ENCODE measurements at regions not wholly inside any gene's neighbourhood (a gene's known extent, or its start where the extent isn't known, plus 50 kb on each side); places are given as distances from the start of the nearest gene placed in this dataset.
A peak's percentile ranks its signal among the peaks of the same experiment; 100 is the strongest.
"Not testable (repeated sequence)": the region's sequence is repeated elsewhere in the genome, so short reads cannot be mapped to it uniquely, and the experiment has no call there.

DNA sequence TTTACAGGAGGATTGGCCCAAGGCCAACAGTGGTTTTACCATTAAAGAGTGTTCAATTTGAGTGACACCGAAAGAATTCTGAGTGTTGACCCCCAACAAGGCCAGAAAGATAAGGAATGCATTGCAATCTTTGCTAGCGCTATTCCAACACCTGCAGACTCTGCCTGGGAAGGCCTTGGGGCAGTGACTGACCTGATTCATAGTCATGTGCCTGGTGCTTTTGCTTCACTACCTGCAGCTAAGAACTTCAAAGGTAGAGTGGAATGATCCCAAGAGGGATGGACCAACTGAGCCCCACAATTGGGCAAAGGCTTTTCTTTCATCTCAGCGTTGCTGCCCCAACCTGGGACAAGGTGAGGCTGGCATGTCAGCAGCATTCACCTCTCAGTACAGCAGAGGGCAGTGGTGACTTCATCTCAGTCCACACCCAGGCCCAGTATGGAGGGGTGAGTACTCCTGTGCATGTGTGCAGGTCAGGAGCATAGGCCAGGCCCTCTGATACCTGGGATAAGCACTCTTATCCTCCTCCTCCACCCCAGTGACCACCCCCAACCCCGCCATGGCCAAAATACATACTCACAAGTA, 149.6 kb upstream of the GNAO1 start:
- intact Hi-C loops (cut with DNase I): loop anchor here (10.0 kb wide), 1 partner anchor 283 kb away; no protein-coding TSS in a partner anchor
- DNase-seq: peak in 33 of 42 donors; percentile 5 to 64 (median 27)

DNA sequence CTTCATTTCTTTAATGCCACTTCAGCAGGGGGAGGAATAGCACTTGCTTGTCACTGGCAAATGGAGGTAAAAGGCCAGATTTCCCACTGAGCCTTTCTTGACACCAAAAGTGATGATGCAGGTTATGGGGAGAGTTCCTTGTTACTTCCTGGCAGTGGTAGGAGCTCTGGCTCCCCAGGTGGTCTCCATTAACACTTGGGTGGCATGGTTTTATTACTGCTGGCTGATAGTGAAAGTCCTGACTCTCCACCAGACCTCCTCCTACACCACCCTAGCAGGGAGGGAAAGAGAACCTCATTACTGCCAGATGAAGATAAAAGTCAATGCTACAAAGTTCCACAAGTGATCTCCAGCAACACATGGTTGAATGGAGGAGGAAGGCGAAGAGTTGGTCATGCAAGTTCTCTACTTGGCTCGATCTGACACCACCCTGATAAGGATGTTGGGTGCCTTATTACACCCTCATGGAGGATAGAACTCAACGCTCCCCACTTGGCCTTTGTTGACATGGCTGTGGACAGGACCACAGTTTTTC, 152.7 kb upstream of the GNAO1 start:
- intact Hi-C loops (cut with DNase I): no loop called here
- DNase-seq: no peak

DNA sequence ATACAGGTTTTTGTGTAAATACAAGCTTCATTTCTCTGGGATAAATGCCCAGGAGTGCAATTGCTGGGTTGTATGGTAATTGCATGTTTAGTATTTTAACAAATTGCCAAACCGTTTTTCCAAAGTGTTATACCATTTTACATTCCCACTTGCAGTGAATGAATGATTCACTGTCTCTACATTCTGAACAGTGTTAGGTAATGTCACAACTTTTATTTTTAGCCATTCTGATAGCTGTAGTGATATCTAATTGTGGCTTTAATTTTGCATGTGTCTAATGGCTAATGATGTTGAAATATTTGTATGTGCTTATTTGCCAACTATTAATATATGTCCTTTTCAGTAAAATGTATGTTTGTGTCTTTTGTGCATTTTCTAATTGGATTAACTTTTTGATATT, 156.9 kb upstream of the CES5A start:
- intact Hi-C loops (cut with DNase I): no loop called here

DNA sequence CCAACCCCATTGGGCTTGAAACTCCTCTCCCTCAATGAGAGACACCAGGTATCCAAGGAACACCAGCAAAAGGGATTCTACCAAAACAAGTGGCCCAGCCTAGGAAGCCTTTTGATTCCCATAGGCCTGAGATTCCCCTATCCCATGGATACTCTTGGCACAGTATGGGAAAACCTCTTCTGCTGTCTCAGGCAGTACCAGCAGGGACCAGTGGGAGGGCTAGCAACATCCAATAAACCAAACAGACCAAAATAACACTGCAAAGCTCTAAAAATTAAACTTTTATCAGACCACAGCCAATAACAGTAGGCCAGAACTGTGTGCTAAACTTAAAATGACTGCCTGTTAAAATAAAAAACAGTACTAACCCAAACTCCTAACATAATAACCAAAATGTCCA, 153.9 kb upstream of the CES5A start:
- intact Hi-C loops (cut with DNase I): no loop called here
- no peak for DNase-seq

More for the DNA sequence above, 156.9 kb upstream of the CES5A start:
- DNase-seq: no peak

DNA sequence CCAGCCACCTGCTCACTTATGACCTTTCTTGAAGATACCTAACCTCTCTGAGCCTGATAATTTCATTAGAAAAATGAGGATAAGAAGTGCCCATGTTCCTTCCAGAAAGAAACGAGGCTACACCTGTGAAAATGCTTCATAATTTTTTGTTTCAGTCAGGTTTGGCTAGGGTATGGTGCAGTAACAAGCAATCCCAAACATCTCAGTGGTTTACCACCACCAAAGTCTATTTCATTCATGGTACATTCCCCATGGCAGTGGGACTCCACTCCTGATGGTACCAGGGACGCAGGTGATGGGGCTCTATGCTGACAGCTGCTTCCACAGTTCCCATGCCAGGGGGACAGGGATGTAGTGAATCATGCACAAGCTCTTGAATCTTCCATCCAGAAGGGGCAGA, 147.6 kb upstream of the CES5A start:
- intact Hi-C loops (cut with DNase I): no loop called here
- no peak for DNase-seq

DNA sequence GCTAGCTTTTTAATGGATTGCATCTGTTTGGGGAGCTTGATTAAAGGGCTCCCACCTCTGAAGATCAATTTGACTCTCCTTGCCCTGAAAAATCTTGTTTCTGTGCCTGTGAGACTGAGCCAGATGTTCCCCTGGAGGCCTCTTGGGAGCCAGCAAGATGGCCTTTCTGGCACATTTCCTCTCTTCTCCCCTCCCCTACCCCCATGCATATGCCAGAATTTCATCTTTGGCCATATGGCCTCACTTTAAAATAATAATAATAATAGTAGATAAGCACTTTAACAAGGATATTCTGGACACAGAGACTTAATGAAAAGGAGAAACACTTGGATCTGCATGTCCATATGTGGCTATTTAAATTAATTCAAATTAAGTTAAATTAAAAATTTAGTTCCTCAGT, 144.1 kb upstream of the CES5A start:
- DNase-seq: no peak
- intact Hi-C loops (cut with DNase I): no loop called here

DNA sequence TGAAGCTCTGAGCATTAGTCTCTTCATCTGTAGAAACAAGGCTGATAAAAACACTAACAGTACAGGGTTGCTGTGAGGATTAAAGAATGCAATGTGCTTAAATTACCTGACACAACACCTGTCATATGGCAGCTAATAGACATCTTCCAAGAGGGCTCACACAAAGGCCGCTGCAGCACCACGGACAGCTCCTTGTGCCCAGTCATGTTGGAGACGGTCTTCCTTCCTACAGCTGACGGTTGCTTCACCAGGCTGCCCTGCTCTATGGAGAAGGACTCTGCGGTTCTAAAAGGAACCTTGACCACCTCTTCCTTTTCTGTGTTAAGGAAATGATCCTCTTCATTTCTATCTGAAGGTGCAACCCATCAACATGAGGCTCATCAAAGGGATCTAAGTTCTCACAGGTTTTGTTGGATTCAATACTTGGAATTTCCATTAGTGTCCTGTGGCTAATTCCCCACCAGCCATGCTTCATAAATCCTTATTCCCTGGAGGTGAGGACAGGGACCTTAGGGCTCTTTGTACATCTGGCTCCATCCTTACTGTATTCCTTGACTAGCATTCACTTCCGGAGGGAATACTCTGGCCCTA, 138.9 kb upstream of the CES5A start:
- intact Hi-C loops (cut with DNase I): no loop called here
- DNase-seq: peak in 25 of 42 donors; percentile 3 to 73 (median 20)

DNA sequence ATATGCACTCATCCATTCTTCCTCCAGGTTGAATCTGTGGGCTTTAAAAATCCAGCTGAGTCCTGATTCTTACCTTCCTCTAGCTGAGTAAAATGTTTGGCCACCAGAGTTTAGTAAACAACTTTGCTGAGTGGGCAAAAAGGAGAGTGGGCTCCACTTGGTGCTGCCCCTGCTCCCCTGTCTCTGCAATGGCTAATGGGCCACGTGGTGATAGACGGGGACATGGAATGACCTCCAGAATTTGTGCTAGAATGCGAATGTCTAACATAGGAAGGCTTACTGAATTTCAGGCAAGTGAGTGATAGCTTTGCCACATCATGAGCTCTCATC, 137.3 kb upstream of the CES5A start:
- intact Hi-C loops (cut with DNase I): no loop called here
- DNase-seq: no peak

DNA sequence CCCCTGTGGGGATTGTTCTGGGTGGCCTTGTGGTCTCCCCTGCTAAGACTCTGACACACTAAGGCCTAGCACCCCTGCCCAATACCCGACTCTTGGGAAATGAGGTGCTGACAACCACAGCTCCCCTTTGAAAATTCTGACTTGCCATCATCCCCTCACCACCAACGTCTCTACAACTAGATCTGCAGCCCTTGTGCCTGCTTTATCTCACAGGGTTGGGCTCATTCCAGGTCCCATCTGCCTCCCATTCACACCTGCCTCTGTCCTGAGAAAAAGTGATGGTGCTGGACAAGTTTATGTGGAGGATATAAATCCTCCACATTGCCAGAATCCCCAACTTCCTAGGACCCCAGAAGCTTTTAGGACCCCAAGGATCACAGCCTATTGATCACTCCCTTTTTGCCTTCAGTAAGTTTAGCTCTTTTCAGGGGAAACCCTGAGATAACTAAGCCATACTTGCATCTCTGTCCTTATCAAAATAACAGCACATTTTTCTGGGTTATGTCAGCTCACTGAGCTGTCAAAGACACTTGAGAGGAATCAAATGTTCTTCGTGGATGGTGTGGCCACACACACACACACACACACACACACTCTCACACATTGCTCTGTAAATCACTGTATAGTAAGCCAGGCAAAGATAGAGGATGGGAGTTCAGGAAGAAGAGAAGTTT, 136.8 kb upstream of the CES5A start:
- DNase-seq: no peak
- intact Hi-C loops (cut with DNase I): no loop called here

DNA sequence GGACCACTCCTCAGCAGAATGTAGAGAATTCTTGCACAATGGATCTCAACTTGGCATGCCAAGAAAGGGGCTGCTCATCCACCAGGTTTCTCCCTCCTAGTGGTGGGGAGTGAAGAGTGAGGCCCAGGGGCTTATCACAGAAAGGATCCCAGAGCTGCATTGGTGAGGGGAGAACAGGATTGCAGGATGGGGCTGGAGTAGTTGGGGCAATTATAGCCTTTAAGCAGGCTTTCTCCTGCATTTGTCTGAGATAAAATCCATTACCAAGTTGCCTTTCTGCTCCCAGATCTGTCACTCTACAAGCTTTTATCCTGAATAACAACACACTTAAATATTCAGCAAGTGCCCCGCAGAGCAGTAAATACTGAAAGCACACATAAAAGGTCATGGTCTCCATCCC, 130.8 kb upstream of the CES5A start:
- intact Hi-C loops (cut with DNase I): no loop called here
- DNase-seq: no peak

DNA sequence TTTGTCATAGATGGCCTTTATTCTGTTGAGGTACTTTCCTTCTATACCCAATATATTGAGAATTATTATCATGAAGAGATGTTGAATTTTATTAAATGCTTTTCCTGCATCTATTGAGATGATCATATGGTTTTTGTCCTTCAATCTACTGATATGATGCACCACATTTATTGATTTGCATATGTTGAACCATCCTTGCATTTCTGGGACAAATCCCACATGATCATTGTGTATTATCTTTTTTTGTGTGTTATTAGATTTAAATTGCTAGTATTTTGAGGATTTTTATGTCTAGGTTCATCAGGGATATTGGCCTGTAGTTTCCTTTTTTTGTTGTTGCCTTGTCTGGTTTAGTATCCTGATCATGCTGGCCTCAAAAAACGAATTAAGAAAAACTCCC, 124.5 kb upstream of the CES5A start:
- no peak for DNase-seq

DNA sequence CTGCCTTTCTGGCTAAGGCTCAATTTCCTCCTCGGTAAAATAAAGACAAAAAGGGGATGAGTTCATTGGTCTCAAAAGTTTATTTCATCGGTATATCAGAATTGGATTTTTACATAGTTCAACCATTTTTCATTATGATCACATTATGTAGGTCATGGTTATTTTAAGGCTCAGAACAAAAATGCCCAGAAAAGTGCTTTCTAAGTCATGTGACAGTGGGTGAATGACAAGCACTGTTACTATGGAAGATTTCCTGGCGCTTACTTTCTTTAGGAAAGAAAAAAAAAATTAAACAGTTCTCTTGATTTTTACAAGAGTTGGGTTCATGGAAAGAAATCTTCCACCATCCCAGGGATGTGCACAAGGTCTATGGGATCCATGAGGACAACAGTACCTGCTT, 117.9 kb upstream of the CES5A start:
- DNase-seq: peak in 1 of 42 donors; percentile 5
- intact Hi-C loops (cut with DNase I): no loop called here

More for the DNA sequence above, 124.5 kb upstream of the CES5A start:
- intact Hi-C loops (cut with DNase I): no loop called here

DNA sequence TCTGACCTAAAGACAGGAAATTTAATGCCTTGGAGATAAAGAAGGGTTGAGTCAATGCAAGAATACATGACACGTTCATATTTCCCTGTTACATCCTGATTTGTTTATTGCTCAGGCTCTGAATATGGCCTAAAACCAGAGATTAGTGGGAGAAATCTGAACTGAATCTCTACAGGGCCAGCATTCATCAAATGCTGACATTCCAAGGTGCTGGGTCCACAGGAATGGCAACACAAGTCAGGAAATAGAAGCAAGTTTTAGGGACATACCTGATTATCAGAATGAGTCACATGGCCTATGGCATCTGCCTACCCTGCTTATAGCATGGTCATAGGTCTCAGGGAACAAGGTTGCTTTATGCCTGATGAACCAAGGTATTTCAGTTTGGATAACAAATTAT, 117.4 kb upstream of the CES5A start:
- DNase-seq: no peak
- intact Hi-C loops (cut with DNase I): no loop called here

DNA sequence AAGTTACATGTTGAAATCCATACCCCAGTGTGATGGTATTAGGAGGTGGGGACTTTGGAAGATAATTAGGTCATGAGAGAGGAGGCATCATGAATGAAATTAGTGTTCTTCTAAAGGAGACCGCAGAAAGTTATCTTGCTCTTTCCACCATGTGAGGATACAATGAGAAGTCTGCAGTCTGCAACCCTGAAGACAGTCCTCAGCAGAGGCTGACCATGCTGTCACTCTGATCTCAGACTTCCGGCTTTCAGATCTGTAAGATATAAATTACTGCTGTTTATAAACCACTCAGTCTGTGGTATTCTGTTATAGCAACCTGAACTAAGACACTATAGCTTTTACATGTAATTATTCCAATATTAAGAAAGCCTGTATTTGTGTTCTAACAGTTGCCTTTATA, 116.7 kb upstream of the CES5A start:
- no peak for DNase-seq
- intact Hi-C loops (cut with DNase I): no loop called here

DNA sequence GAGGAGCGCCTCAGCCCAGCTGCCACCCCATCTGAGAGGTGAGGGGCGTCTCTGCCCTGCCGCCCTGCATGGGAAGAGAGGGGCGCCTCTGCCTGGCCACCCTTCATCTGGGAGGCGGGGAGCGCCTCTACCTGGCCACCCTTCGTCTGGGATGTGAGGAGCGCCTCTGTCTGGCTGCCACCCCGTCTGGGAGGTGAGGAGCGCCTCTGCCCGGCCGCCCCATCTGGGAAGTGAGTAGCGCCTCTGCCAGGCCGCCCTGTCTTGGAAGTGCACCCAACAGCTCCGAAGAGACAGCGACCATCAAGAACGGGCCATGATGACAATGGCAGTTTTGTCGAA, 114.4 kb upstream of the CES5A start:
- no peak for DNase-seq
- intact Hi-C loops (cut with DNase I): no loop called here

DNA sequence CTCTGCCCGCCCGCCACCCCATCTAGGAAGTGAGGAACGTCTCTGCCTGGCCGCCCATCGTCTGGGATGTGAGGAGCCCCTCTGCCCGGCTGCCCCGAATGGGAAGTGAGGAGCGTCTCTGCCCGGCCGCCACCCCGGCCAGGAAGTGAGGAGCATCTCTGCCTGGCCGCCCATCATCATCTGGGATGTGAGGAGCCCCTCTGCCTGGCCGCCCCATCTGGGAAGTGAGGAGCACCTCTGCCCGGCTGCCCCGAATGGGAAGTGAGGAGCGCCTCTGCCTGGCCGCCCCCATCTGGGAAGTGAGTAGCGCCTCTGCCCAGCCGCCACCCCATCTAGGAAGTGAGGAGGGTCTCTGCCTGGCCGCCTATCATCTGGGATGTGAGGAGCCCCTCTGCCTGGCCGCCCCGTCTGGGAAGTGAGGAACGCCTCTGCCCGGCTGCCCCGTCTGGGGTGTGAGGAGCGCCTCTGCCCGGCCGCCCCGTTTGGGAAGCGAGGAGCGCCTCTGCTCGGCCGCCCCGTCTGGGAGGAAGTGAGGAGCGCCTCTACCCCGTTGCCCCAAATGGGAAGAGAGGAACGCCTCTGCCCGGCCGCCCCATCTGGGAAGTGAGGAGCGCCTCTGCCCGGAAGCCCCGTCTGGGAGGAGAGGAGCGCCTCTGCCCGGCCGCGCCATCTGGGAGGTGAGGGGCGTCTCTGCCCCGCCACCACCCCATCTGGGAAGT, 113.8 kb upstream of the CES5A start:
- not testable (repeated sequence) for DNase-seq

DNA sequence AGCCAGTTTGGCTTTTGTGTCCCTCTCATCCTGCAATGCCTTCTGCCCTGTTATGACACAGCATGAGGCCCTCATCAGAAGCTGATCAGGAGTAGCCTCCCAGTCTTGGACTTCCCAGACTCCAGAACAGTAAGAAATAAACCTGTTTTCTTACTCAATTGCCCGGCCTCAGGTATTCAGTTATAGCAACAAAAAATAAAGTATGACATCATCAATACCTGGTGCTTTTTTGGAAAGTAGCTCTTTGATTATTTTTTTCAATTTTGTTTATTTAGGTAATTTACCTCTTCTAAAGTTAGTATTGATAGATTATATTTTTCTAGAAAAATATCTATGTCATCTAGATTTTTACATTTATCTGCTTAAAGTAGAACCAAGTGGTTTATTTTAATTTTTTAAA, 112.8 kb upstream of the CES5A start:
- intact Hi-C loops (cut with DNase I): no loop called here
- DNase-seq: no peak

More for the DNA sequence above, 113.8 kb upstream of the CES5A start:
- intact Hi-C loops (cut with DNase I): not testable (repeated sequence)

DNA sequence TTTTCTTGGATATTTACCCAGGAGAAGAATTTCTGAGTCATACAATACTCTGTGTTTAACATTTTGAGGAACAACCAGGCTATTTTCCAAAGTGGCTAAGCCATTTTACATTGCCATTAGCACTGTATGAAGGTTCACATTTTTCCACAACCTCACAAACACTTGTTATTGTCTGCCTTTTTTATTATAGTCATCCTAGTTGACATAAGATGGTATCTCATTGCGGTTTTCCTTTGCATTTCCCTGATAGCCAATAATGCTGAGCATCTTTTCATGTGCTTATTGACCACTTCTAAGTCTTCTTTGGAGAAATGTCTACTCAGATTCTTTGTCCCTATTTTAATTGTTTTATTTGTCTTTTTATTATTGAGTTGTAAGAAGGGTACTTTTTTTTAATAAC, 107.4 kb upstream of the CES5A start:
- intact Hi-C loops (cut with DNase I): no loop called here
- no peak for DNase-seq

DNA sequence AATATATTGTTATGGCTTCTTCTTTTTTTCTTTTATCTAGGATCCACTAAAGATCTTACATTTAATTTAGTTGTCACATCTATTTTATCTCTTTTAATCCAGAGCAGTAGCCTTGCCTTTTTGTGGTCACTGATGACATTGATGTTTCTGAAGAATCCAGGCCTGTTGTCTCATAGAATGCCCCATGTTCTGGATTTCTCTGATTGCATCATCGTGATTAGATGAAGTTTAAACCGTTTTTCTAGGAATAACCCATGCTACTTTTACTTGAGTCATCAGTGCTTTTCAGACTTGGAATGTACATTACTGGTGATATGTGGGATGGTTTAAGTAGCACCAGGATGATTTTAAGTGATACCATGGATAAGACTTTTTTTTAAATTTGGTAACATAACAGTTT, 106.4 kb upstream of the CES5A start:
- intact Hi-C loops (cut with DNase I): no loop called here
- DNase-seq: no peak

DNA sequence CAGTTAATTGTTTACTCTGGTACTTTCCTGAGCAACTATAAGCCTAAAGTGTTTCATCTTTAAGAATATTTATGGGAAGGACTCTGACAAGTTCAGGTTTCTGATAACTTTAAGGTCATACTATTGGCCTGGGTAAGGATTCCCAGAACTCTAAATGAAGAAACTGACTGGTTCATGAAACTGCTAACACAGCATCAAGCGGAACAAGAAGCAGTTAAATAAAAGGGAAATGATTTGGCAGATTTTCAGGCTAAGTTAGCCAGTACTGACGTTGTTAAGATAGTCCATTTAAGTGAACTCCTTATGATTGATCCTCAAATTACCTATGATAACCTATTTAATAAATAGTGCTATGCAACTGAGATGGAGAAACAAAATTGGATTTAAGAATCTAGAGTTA, 101.6 kb upstream of the CES5A start:
- intact Hi-C loops (cut with DNase I): no loop called here
- no peak for DNase-seq
